Duodenal mucosa (tissue), 2 donors: ENCODE measurements at regions not wholly inside any gene's neighbourhood (a gene's known extent, or its start where the extent isn't known, plus 50 kb on each side); places are given as distances from the start of the nearest gene placed in this dataset.

Experiments used
- H3K27ac ChIP-seq: one replicate; pipeline ENCODE4 v1.7.0; 2013; ENCODE audit warnings: low read depth, low read length
- H3K27me3 ChIP-seq, 2 donors: one replicate each; pipeline ENCODE4 v1.7.0; 2013; ENCODE audit warnings: low read length in 2 of 2, control low read depth in 1 of 2; ENCODE audit not compliant: insufficient read depth in 2 of 2, control insufficient read depth in 1 of 2
- H3K36me3 ChIP-seq, 2 donors: one replicate each; pipeline ENCODE4 v1.7.0; 2013; ENCODE audit warnings: low read length in 2 of 2, control low read depth in 1 of 2; ENCODE audit not compliant: insufficient read depth in 2 of 2, control insufficient read depth in 1 of 2
- H3K4me1 ChIP-seq, 2 donors: one replicate each; pipeline ENCODE4 v1.7.0; 2013; ENCODE audit warnings: low read length in 2 of 2, control low read depth in 1 of 2; ENCODE audit not compliant: insufficient read depth in 2 of 2, control insufficient read depth in 1 of 2
- H3K4me3 ChIP-seq, 2 donors: one replicate each; pipeline ENCODE4 v1.7.0; 2013; ENCODE audit warnings: low read length in 2 of 2, low read depth in 1 of 2
- H3K9ac ChIP-seq, 2 donors: one replicate each; pipeline ENCODE4 v1.7.0; 2013; ENCODE audit warnings: low read length in 2 of 2, low read depth in 1 of 2
- H3K9me3 ChIP-seq, 2 donors: one replicate each; pipeline ENCODE4 v1.7.0; 2013; ENCODE audit warnings: low read length in 2 of 2, control low read depth in 1 of 2; ENCODE audit not compliant: control insufficient read depth in 1 of 2

DNA sequence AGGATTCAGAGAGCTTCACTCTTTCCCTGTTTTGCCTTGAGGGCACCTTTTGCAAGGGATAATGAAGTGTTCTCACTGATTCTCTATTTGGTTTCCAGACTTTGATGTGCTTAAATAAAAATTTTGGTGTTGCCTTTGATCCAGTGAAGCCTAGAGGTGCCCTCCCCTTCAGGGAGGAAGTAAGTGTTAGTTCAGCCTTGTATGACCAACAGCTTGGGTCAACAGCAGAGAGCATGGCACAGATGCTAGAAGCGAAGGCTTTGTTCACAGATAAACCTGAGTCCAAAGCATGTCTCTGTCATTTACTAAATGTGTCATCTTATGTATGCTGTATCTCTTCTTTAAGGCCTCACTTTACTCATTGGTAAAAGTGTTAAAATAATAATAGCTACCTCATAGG lies 52.8 kb upstream of the STXBP6 start:
- Histone ChIP-seq H3K36me3 (no peaks in the 10 kb centered on the region), H3K27me3 (no peaks in the 10 kb centered on the region), H3K9ac (no peak overlapping the region), H3K9me3 (no peaks in the 10 kb centered on the region), H3K4me3 (no peak overlapping the region), H3K27ac (no peak overlapping the region), H3K4me1 (no peaks in the 10 kb centered on the region)

DNA sequence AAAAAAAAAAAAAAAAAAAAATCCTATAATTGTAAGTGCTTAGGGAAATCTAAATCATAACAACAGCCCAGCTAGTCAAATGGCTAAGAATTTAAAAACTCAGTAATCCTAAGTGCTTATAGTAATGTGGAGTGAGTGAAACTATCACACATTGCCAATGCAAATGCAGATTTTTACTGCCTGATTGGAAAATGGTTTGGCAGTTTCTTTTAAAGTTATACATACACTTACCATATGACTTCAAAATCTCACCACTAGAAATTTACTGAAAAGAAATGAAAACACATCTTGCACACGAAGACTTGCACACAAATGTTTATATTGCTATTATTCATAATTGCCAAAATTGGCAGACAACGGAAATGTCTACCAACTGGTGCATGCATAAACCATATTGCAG lies 51.3 kb upstream of the STXBP6 start:
- Histone ChIP-seq H3K27ac (no peak overlapping the region), H3K4me1 (no peaks in the 10 kb centered on the region), H3K9ac (no peak overlapping the region)

More for the DNA sequence above, 51.3 kb upstream of the STXBP6 start:
- Histone ChIP-seq H3K4me3 (no peak overlapping the region), H3K9me3 (no peaks in the 10 kb centered on the region), H3K36me3 (no peaks in the 10 kb centered on the region), H3K27me3 (no peaks in the 10 kb centered on the region)
